Effector memory CD8-positive, alpha-beta T cell (primary cell): ENCODE measurements at regions not wholly inside any gene's neighbourhood (a gene's known extent, or its start where the extent isn't known, plus 50 kb on each side); places are given as distances from the start of the nearest gene placed in this dataset.

Source experiments
- ATAC-seq: fragments of 150-1000 bp; cut with Tn5 transposase; replicated peaks from 2 replicates; pipeline ENCODE4 v1.10.0; 2021; ENCODE audit warnings: mild to moderate bottlenecking, moderate library complexity
- DNase-seq, 3 experiments: peaks; one replicate each; pipeline ENCODE4 v3.0.0; 2021
- H3K27ac Mint-ChIP-seq, 2 donors: one replicate each; pipeline ENCODE4 v1.8.0; 2022; ENCODE audit warnings: mild to moderate bottlenecking in 2 of 2, mixed read lengths in 2 of 2, moderate library complexity in 2 of 2
- H3K27me3 Mint-ChIP-seq, 2 donors: one replicate each; pipeline ENCODE4 v1.8.0; 2022; ENCODE audit warnings: mixed read lengths in 2 of 2
- H3K36me3 Mint-ChIP-seq: one replicate; pipeline ENCODE4 v1.8.0; 2022; ENCODE audit warnings: mild to moderate bottlenecking, moderate library complexity, mixed read lengths; ENCODE audit not compliant: insufficient read depth
- H3K4me1 Mint-ChIP-seq, 2 donors: one replicate each; pipeline ENCODE4 v1.8.0; 2022; ENCODE audit warnings: low read depth in 2 of 2, mixed read lengths in 2 of 2
- H3K4me3 Mint-ChIP-seq, 2 donors: one replicate each; pipeline ENCODE4 v1.8.0; 2022; ENCODE audit warnings: mild to moderate bottlenecking in 2 of 2, mixed read lengths in 2 of 2, moderate library complexity in 2 of 2
- H3K9me3 Mint-ChIP-seq, 2 donors: one replicate each; pipeline ENCODE4 v1.8.0; 2022; ENCODE audit warnings: mixed read lengths in 2 of 2

- Mint-ChIP-seq H3K27me3 (peaks cover 6 to 7% of the 10 kb centered on the region in 2 donors), H3K4me1 (peaks cover 5 to 6% of the 10 kb centered on the region in 2 donors), H3K4me3 (no peak overlapping the region), H3K36me3 (no peaks in the 10 kb centered on the region), H3K9me3 (no peaks in the 10 kb centered on the region), H3K27ac (no peak overlapping the region)
- ATAC-seq = no peak
- DNase-seq = no peak
Observed at GRCh38 chr1:39153684-39154083, 50.8 kb upstream of the MACF1 start.

- no peak for ATAC-seq
Observed at GRCh38 chr1:39154553-39155421, 49.7 kb upstream of the MACF1 start.

More at GRCh38 chr1:39154553-39155421, 49.7 kb upstream of the MACF1 start:
- Mint-ChIP-seq H3K27me3 (peaks cover 8 to 9% of the 10 kb centered on the region in 2 donors), H3K27ac (peak overlapping the region in 1 of 2 donors; percentile 20), H3K9me3 (no peaks in the 10 kb centered on the region), H3K36me3 (no peaks in the 10 kb centered on the region), H3K4me1 (peaks cover 5 to 6% of the 10 kb centered on the region in 2 donors), H3K4me3 (no peak overlapping the region)
- DNase-seq = no peak
